22Rv1 (cell line): ENCODE measurements at regions not wholly inside any gene's neighbourhood (a gene's known extent, or its start where the extent isn't known, plus 50 kb on each side); places are given as distances from the start of the nearest gene placed in this dataset.

ENCODE experiments used
- ZFX ChIP-seq: fragments of 450-650 bp; IDR thresholded peaks from 2 replicates; pipeline ENCODE4 v1.6.1; 2017; ENCODE audit warnings: antibody characterized with exemption, borderline replicate concordance
- TF ChIP-seq, protein P1 (sequence below): fragments of 450-650 bp; IDR thresholded peaks from 2 replicates; pipeline ENCODE4 v1.5.1; 2017; ENCODE audit warnings: mild to moderate bottlenecking

DNA sequence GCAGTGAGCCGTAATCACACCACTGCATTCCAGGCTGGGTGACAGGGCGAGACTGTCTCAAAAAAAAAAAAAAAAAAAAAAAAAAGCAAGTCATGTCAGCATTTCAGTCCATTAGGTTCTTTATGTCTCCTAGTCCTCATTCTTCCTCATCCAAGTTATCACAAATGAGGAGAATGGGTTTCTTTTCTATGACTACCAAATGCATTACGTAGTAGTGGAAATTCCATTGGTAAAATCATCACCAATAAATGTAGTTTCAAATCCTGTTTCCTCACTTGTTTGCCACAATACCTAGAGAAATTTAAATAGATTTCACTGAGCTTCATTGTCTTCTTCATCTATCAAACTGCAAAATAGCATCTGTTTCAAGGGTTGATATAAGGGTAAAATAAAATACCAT is 317.6 kb upstream of the MME start:
- TF ChIP-seq, protein P1, sequence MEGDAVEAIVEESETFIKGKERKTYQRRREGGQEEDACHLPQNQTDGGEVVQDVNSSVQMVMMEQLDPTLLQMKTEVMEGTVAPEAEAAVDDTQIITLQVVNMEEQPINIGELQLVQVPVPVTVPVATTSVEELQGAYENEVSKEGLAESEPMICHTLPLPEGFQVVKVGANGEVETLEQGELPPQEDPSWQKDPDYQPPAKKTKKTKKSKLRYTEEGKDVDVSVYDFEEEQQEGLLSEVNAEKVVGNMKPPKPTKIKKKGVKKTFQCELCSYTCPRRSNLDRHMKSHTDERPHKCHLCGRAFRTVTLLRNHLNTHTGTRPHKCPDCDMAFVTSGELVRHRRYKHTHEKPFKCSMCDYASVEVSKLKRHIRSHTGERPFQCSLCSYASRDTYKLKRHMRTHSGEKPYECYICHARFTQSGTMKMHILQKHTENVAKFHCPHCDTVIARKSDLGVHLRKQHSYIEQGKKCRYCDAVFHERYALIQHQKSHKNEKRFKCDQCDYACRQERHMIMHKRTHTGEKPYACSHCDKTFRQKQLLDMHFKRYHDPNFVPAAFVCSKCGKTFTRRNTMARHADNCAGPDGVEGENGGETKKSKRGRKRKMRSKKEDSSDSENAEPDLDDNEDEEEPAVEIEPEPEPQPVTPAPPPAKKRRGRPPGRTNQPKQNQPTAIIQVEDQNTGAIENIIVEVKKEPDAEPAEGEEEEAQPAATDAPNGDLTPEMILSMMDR, result no peak
- no peak for TF ChIP-seq ZFX
